Epithelial cell of esophagus (primary cell): ENCODE measurements at regions not wholly inside any gene's neighbourhood (a gene's known extent, or its start where the extent isn't known, plus 50 kb on each side); places are given as distances from the start of the nearest gene placed in this dataset.

Experiments used
- DNase-seq: peaks from one replicate; pipeline ENCODE4 v3.0.0; 2010; ENCODE audit warnings: low read depth
- H3K4me3 ChIP-seq: 2 replicates; pipeline ENCODE4 v1.5.1; 2011; ENCODE audit warnings: mild to moderate bottlenecking, low read length, control low read depth
- CTCF ChIP-seq: IDR thresholded peaks from 2 replicates; pipeline ENCODE4 v1.5.1; 2011; ENCODE audit warnings: low read depth, mild to moderate bottlenecking, low read length, control low read depth, inconsistent platforms; ENCODE audit not compliant: insufficient read depth; ENCODE audit errors: missing control alignments

- no peak overlapping the region for H3K4me3 ChIP-seq
- TF ChIP-seq CTCF = no peak
Measured at GRCh38 chr20:60628749-60629148, 623.3 kb upstream of the CDH4 start.

GRCh38 chr20:60629206-60629605, 622.9 kb upstream of the CDH4 start:
- H3K4me3 ChIP-seq = no peak overlapping the region
- DNase-seq = no peak
- TF ChIP-seq CTCF = no peak

More at GRCh38 chr20:60628749-60629148, 623.3 kb upstream of the CDH4 start:
- DNase-seq = no peak

- no peak overlapping the region for H3K4me3 ChIP-seq
- DNase-seq = no peak
- TF ChIP-seq CTCF = no peak
Measured at GRCh38 chr20:60630609-60631008, 621.5 kb upstream of the CDH4 start.

GRCh38 chr20:60631585-60632287, 620.3 kb upstream of the CDH4 start:
- no peak overlapping the region for H3K4me3 ChIP-seq
- no peak for TF ChIP-seq CTCF
- DNase-seq = no peak

- TF ChIP-seq CTCF = no peak
- DNase-seq = no peak
- H3K4me3 ChIP-seq = no peak overlapping the region
Measured at GRCh38 chr20:60632391-60633262, 619.4 kb upstream of the CDH4 start.

- no peak for DNase-seq
- no peak overlapping the region for H3K4me3 ChIP-seq
- TF ChIP-seq CTCF = no peak
Measured at GRCh38 chr20:60634491-60635172, 617.4 kb upstream of the CDH4 start.
